GM21381 (cell line): ENCODE measurements at regions not wholly inside any gene's neighbourhood (a gene's known extent, or its start where the extent isn't known, plus 50 kb on each side); places are given as distances from the start of the nearest gene placed in this dataset.
"Not testable (repeated sequence)": the region's sequence is repeated elsewhere in the genome, so short reads cannot be mapped to it uniquely, and the experiment has no call there.

ENCODE experiments used
- ATAC-seq: cut with Tn5 transposase; IDR thresholded peaks from one replicate; pipeline ENCODE4 v1.9.1; 2021; ENCODE audit warnings: mild to moderate bottlenecking, moderate library complexity; ENCODE audit not compliant: unreplicated experiment

GRCh38 chr6:9744119-9744518 is 670.8 kb downstream of the TFAP2A start:
- ATAC-seq, result no peak

DNA sequence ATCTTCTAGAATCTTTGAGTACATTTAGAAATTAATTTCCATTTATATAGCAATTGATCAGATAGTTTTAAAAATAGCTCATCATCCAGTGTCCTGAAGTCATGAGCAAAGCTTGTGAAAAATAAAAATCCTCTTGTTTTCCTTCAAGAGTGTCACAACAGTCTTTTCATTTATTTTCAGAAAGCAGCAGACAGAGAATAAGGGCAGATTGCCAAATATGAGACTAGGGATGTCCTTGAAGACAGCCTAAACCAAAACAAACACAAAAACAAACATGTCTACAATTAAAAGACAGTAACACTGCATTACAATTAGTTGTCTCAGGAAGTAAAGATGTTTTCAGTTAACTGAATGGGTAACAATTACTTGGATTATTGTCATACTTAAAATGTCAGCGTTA is 682.8 kb downstream of the TFAP2A start:
- ATAC-seq, result no peak

DNA sequence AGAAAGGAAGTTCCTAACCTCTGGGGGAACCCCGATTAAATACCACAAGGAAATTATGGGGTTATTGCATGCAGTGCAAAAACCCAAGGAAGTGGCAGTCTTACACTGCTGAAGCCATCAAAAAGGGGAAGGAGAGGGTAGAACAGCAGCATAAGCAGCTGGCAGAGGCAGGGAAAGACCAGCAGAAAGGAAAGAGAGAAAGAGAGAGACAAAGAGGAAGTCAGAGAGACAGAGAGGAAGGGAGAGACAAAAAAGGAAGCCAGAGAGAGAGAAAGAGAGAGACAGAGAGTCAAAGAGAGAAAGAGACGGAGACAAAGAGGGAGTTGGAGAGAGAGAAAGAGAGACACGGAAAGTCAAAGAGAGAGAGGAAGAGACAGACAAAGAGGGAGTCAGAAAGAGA is 689.1 kb downstream of the TFAP2A start:
- ATAC-seq, result not testable (repeated sequence)

DNA sequence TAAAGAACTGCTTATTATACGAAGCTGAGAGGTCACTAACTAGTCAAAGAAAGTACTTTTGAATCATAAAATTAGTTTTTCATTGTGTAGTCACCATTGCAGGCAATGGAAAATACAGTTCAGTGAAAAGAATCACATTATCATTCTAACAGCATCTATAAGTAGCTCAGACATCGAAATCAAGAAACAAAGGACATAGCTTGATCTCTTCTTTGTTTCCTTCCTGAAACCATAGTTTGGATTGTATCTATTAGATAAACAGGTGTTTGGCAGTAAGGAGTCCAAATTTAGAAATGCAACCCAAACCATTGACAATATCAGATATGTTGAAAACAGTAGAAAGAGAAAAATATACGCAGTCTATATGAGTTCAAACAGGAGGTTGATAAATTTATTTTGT is 697.3 kb downstream of the TFAP2A start:
- ATAC-seq, result no peak

- no peak for ATAC-seq
Measured at GRCh38 chr6:9711365-9711764, 703.5 kb downstream of the TFAP2A start.

DNA sequence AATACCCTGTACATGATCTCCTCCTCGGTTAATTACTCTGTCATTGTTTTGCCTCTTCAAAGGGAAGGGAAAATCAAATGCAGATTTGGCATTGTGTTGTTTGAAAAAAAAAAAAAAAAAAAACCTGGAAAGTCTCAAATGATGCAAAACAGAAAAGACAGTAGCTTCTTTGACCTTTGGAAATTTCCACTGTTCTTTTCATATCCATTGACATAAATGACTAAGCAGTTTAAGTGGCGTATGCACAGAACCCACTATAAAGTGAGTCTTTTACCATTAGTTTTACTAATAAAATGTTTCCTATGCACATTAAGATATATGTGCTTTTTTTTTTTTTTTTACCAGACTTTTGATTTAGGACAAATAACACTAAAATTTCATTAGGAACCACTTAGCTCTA is 704.3 kb downstream of the TFAP2A start:
- ATAC-seq, result no peak

DNA sequence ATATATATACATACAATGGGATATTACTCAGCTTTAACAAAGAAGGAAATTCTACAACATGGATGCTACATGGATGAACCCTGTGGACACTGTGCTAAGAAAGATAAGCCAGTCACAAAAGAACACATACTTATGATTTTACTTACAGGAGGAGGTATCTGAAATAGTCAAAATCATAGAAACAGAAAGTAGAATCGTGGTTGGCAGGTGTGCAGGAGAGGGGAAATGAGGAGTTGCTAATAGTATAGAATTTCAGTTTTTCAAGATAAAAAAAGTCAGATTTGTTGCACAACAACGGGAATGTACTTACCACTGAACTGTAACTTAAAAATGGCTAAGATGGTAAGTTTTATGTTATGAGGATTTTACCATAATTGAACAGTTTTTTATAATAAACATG is 706.3 kb downstream of the TFAP2A start:
- no peak for ATAC-seq

- no peak for ATAC-seq
Measured at GRCh38 chr6:9704989-9705388, 709.9 kb downstream of the TFAP2A start.

- ATAC-seq, result no peak
Measured at GRCh38 chr6:9702914-9703313, 712.0 kb downstream of the TFAP2A start.

DNA sequence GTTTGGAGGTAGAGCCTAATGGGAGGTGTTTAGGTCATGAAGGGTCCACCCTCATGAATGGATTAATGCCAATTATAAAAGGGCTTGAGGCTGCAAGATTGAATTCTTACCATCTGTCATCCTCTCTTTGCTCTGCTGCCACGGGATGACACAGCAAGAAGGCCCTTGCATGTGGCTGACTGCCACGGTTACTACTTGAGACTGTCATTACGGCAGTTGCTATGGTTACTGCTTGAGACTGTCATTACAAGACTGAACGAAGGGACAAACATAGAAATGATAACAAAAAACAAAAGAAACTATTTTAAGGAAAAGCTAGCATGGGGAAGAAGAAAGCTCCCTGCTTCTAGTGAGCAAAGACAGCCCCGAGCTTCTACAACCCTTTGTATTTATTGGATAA is 715.0 kb downstream of the TFAP2A start:
- no peak for ATAC-seq

DNA sequence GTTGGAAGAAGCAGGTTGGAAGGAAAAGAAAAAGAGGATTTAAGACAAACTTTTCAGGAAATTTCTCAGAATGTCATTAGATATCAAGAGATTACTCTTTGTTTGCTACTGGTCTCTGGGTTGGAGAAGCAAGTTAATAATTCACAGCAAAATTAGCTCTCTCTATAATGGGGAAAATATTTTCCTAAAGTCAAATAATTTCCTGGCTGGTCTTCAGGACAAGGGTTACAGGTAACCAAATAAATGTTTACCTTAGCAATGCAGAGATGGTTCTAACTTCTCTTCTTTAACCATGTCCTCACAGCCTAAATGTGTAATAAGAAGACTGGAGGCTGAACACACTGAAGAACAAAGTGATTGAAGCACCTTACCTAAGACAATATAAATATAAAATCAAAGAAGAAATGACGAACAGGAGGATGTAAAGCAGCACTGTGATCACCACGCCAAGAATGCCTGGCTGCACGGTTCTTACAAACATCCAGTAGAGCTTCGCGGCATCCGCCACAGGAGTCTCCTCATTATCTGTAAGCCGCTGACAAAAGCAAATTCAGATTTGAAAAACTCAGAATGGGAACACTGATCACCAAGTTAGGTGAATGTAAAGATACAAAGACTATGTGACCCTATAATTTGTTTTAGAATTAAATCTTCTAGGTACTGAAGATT is 717.5 kb downstream of the TFAP2A start:
- ATAC-seq, result no peak

GRCh38 chr6:9690388-9690787 is 724.5 kb downstream of the TFAP2A start:
- ATAC-seq, result no peak

DNA sequence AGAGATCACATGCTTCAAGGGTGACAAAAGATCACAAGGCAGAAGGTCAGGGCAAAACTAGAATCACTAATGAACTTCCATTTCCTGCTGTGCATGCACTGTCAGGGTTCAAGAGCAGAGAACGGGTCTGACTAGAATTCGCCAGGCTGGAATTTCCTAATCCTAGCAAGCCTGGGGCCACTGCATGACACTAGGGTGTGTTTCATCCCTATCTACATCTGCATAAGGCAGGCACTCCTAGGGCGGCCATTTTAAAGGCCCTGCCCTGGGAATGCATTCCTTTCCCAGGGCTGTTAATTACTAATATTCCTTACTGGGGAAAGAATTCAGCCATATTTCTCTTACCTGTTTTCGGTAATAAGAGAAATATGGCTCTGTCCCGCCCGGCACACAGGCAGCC is 734.1 kb downstream of the TFAP2A start:
- not testable (repeated sequence) for ATAC-seq

DNA sequence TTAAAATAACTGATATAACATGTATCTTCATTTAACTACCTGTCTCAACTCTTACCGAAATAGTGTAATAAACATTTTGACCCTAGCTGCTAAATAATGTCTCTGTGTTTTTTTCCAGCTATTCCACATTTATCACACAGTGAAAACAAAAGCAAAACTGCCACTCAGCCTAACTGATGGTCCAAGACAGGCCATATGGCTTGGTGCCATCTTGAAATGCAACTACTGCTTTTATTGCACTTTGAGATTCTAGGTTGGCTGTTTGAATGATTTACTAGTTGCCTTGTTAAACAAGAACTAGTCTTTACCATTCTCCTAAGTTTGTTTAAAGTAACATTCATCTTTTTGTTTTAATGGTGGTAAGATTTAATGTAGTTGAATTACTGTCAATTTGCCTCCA is 739.8 kb downstream of the TFAP2A start:
- ATAC-seq, result no peak

- no peak for ATAC-seq
Measured at GRCh38 chr6:9659848-9660247, 755.0 kb downstream of the TFAP2A start.

- no peak for ATAC-seq
Measured at GRCh38 chr6:9657994-9658393, 756.9 kb downstream of the TFAP2A start.

GRCh38 chr6:9647599-9647998 is 767.3 kb downstream of the TFAP2A start:
- ATAC-seq, result no peak

DNA sequence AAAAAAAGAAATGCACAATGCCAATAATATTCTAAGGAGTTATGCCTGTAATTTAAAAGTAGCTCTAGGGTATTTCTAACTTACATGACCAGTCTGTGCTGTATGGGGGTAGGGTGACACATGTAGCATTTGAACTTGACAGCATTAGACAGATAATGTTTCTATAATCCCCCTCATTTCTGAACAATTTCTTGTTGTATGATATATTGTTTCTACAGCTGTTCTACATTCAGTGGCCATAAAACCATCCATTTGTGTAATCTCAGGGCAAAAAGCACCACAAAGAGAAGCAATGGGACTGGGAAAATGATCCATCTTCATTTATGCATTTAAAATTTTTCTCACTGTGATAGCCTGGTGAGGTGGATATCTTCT is 767.8 kb downstream of the TFAP2A start:
- no peak for ATAC-seq

DNA sequence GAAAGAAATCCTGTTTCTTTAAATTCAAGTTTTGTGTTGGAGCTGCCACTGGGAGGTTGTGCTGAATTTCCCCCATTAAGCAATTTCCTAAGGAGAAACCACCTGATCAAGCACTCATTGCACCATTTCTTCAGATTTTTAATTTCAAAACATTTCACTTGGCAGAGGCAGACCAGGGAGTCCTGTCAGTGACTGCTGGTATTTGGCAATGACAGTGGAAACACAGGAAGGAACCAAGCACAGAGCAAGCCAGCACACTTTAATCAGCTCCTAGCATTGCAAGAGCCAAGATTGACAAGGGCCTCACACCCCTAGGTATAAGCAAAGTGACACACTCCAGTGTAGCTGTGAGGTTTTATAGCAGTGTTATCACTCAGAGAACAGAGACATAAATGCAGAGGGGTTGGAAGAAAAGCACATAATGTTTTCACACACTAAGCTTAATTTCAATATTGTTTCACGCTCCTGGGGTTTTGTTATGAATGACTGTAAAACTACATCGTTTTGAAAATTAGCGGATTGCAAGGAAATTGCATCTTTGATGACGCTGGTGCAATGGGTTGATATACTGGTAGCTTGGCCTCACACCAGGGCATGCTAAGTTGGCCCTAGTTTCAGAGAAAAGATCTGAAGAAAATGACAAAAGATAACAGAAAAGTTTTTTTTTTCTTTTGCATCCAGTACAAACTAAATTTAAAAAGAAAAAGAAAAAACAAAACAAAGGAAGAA is 768.4 kb downstream of the TFAP2A start:
- no peak for ATAC-seq

DNA sequence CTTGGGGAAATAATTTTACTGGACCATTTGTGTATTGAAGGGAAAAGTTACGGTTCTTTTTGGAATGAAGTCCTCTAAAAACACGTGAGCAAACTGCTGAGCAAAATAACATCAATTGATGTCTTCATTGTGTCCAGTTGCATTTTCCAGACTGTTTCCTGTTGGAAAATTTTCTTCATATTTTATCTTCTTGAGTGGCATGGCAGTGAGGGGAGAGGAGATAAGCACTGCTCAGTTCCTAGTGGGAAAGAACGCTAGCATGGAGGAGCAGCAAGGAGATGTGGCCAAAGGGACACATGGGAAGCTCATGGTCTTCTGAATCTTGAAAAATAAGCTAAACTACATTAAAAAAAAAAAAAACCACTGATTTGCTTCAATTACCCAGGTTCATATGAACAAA is 776.0 kb downstream of the TFAP2A start:
- no peak for ATAC-seq

- ATAC-seq, result no peak
Measured at GRCh38 chr6:9634776-9635175, 780.1 kb downstream of the TFAP2A start.

DNA sequence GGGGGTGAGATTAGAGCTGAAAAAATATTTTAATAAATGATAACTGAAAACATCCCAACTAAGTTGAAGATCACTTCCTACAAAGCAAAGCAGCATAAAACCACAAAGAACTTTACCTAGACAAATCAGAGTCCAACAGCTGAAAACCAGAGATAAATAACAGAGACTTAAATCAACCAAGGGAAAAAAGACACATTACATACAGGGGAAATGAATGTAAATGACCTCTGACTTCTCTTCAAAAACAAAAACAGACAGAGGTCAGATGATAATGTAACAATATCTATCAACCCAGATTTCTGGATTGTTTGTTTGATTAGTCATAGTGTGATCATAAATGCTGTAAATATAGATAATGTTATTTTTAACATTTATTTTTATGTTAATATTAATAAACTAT is 782.8 kb downstream of the TFAP2A start:
- ATAC-seq, result no peak

DNA sequence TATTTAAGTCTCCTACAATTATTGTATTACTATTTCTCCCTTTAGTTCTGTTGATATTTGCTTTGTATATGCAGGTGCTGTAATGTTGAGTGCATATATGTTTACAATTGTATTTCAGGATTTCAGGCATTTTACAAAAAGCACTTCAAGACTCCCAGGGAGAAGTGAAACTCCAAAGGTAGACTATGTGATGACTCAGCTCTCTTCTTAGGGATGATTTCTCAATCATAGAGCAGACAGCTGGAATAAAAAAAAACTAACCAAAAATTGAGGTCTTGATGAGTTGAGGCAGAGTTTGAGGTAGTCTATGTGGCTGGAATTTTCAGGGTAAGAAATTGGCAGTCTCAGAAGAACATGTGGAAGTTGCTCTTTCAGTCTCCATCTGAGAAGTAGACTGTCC is 786.1 kb downstream of the TFAP2A start:
- no peak for ATAC-seq
